ENCODE measurements at regions not wholly inside any gene's neighbourhood (a gene's known extent, or its start where the extent isn't known, plus 50 kb on each side); places are given as distances from the start of the nearest gene placed in this dataset.

GRCh38 chrX:42073448-42073847, 150.1 kb upstream of the CASK start:
- Histone ChIP-seq H3K27ac (no peak overlapping the region), H3K27me3 (peaks cover 93 to 100% (median 99%) of the 10 kb centered on the region in 11 experiments), H3K4me3 (no peak overlapping the region), H3K36me3 (no peaks in the 10 kb centered on the region), H3K9ac (no peak overlapping the region), H3K9me3 (replicated peaks in 1 of 11) (no peaks in the 10 kb centered on the region; a peak in 2 of 22 replicates), H3K4me2 (no peak overlapping the region), H3K4me1 (no peaks in the 10 kb centered on the region), H4K20me1 (peaks cover 0 to 7% (median 0%) of the 10 kb centered on the region in 11 experiments; a peak in 2 of 22 replicates)
- TF ChIP-seq Cebpa-rat (IDR thresholded peaks at IDR 0.05): no peak

- H3K9me3 ChIP-seq (replicated peaks in 1 of 11): no peaks in the 10 kb centered on the region
- H3K4me3 ChIP-seq: no peak overlapping the region
- H3K4me2 ChIP-seq: no peak overlapping the region
- no peaks in the 10 kb centered on the region for H3K36me3 ChIP-seq
- H3K9ac ChIP-seq: no peak overlapping the region
- H3K27ac ChIP-seq: no peak overlapping the region
- H4K20me1 ChIP-seq: no peaks in the 10 kb centered on the region; a peak in 1 of 22 replicates
- no peaks in the 10 kb centered on the region for H3K4me1 ChIP-seq
- no peak for TF ChIP-seq Cebpa-rat (IDR thresholded peaks at IDR 0.05)
- H3K27me3 ChIP-seq: peaks cover 92 to 100% (median 99%) of the 10 kb centered on the region in 11 experiments
Observed at GRCh38 chrX:42070866-42071265, 147.5 kb upstream of the CASK start.

GRCh38 chrX:42054256-42054655, 130.9 kb upstream of the CASK start:
- H3K36me3 ChIP-seq: no peaks in the 10 kb centered on the region
- no peak overlapping the region for H3K4me3 ChIP-seq
- TF ChIP-seq Cebpa-rat (IDR thresholded peaks at IDR 0.05): no peak
- no peak overlapping the region for H3K27ac ChIP-seq
- H4K20me1 ChIP-seq: no peaks in the 10 kb centered on the region
- no peak overlapping the region for H3K4me2 ChIP-seq
- H3K9ac ChIP-seq: no peak overlapping the region
- H3K27me3 ChIP-seq: peaks cover 95 to 100% (median 100%) of the 10 kb centered on the region in 11 experiments
- no peaks in the 10 kb centered on the region for H3K4me1 ChIP-seq
- H3K9me3 ChIP-seq (replicated peaks in 1 of 11): peaks cover 0 to 26% (median 4%) of the 10 kb centered on the region in 11 experiments; a peak in 8 of 22 replicates

GRCh38 chrX:42050345-42050744, 127.0 kb upstream of the CASK start:
- H3K9me3 ChIP-seq (replicated peaks in 1 of 11): peaks cover 0 to 10% (median 0%) of the 10 kb centered on the region in 11 experiments; a peak in 1 of 22 replicates
- TF ChIP-seq Cebpa-rat (IDR thresholded peaks at IDR 0.05): no peak
- H3K4me2 ChIP-seq: no peak overlapping the region
- no peaks in the 10 kb centered on the region for H3K36me3 ChIP-seq
- H3K4me3 ChIP-seq: no peak overlapping the region
- no peaks in the 10 kb centered on the region; a peak in 1 of 22 replicates for H4K20me1 ChIP-seq
- no peaks in the 10 kb centered on the region for H3K4me1 ChIP-seq
- H3K27ac ChIP-seq: no peak overlapping the region
- no peak overlapping the region for H3K9ac ChIP-seq
- H3K27me3 ChIP-seq: peaks cover 95 to 100% (median 100%) of the 10 kb centered on the region in 11 experiments

- H3K27ac ChIP-seq: no peak overlapping the region
- H3K4me1 ChIP-seq: no peaks in the 10 kb centered on the region
- no peak overlapping the region for H3K9ac ChIP-seq
- H3K9me3 ChIP-seq (replicated peaks in 1 of 11): peaks cover 0 to 13% (median 0%) of the 10 kb centered on the region in 11 experiments; a peak in 1 of 22 replicates
- H3K36me3 ChIP-seq: no peaks in the 10 kb centered on the region
- H3K4me3 ChIP-seq: no peak overlapping the region
- peaks cover 94 to 100% (median 100%) of the 10 kb centered on the region in 11 experiments for H3K27me3 ChIP-seq
- TF ChIP-seq Cebpa-rat (IDR thresholded peaks at IDR 0.05): no peak
- no peaks in the 10 kb centered on the region; a peak in 1 of 22 replicates for H4K20me1 ChIP-seq
- H3K4me2 ChIP-seq: no peak overlapping the region
Observed at GRCh38 chrX:42047886-42048285, 124.5 kb upstream of the CASK start.

- Histone ChIP-seq H3K9me3 (replicated peaks in 1 of 11) (peaks cover 0 to 14% (median 3%) of the 10 kb centered on the region in 11 experiments; a peak in 3 of 22 replicates), H3K4me1 (no peaks in the 10 kb centered on the region), H3K36me3 (no peaks in the 10 kb centered on the region), H3K4me2 (no peak overlapping the region), H3K27me3 (peaks cover 82 to 99% (median 94%) of the 10 kb centered on the region in 11 experiments), H3K4me3 (no peak overlapping the region), H4K20me1 (no peaks in the 10 kb centered on the region; a peak in 1 of 22 replicates), H3K27ac (no peak overlapping the region), H3K9ac (no peak overlapping the region)
- no peak for TF ChIP-seq Cebpa-rat (IDR thresholded peaks at IDR 0.05)
Observed at GRCh38 chrX:42028109-42028508, 104.8 kb upstream of the CASK start.

GRCh38 chrX:42027367-42028000, 104.1 kb upstream of the CASK start:
- no peaks in the 10 kb centered on the region for H3K36me3 ChIP-seq
- H3K4me1 ChIP-seq: no peaks in the 10 kb centered on the region
- no peak for TF ChIP-seq Cebpa-rat (IDR thresholded peaks at IDR 0.05)
- no peak overlapping the region for H3K4me3 ChIP-seq
- no peaks in the 10 kb centered on the region; a peak in 1 of 22 replicates for H4K20me1 ChIP-seq
- peaks cover 0 to 14% (median 3%) of the 10 kb centered on the region in 11 experiments; a peak in 3 of 22 replicates for H3K9me3 ChIP-seq (replicated peaks in 1 of 11)
- no peak overlapping the region for H3K9ac ChIP-seq
- H3K27me3 ChIP-seq: peaks cover 79 to 98% (median 92%) of the 10 kb centered on the region in 11 experiments
- H3K4me2 ChIP-seq: no peak overlapping the region
- no peak overlapping the region for H3K27ac ChIP-seq

- Histone ChIP-seq H3K4me1 (peaks cover 0 to 3% (median 0%) of the 10 kb centered on the region in 10 experiments; a peak in 4 of 20 replicates), H3K9ac (no peak overlapping the region), H3K27ac (no peak overlapping the region), H3K4me3 (no peak overlapping the region), H4K20me1 (no peaks in the 10 kb centered on the region; a peak in 1 of 22 replicates), H3K27me3 (peaks cover 89 to 99% (median 93%) of the 10 kb centered on the region in 11 experiments), H3K9me3 (replicated peaks in 1 of 11) (peaks cover 0 to 14% (median 3%) of the 10 kb centered on the region in 11 experiments; a peak in 3 of 22 replicates), H3K36me3 (no peaks in the 10 kb centered on the region), H3K4me2 (no peak overlapping the region)
- TF ChIP-seq Cebpa-rat (IDR thresholded peaks at IDR 0.05): no peak
Observed at GRCh38 chrX:42025861-42026260, 102.5 kb upstream of the CASK start.

GRCh38 chrX:42023122-42023521, 99.8 kb upstream of the CASK start:
- Histone ChIP-seq H3K36me3 (no peaks in the 10 kb centered on the region), H3K4me3 (no peak overlapping the region), H3K9ac (no peak overlapping the region), H3K27me3 (peaks cover 80 to 99% (median 91%) of the 10 kb centered on the region in 11 experiments), H4K20me1 (no peaks in the 10 kb centered on the region; a peak in 1 of 22 replicates), H3K27ac (no peak overlapping the region), H3K4me1 (peaks cover 0 to 14% (median 2%) of the 10 kb centered on the region in 10 experiments; a peak in 7 of 20 replicates), H3K4me2 (no peak overlapping the region), H3K9me3 (replicated peaks in 1 of 11) (peaks cover 0 to 12% (median 0%) of the 10 kb centered on the region in 11 experiments; a peak in 3 of 22 replicates)
- TF ChIP-seq Cebpa-rat (IDR thresholded peaks at IDR 0.05): no peak

Measured in BLaER1 treated with 17β-estradiol and CSF1 and Interleukin-3, amounts not matched to agents 10 nM and 100 nM (cell line).